ENCODE measurements at regions not wholly inside any gene's neighbourhood (a gene's known extent, or its start where the extent isn't known, plus 50 kb on each side); places are given as distances from the start of the nearest gene placed in this dataset.

DNA sequence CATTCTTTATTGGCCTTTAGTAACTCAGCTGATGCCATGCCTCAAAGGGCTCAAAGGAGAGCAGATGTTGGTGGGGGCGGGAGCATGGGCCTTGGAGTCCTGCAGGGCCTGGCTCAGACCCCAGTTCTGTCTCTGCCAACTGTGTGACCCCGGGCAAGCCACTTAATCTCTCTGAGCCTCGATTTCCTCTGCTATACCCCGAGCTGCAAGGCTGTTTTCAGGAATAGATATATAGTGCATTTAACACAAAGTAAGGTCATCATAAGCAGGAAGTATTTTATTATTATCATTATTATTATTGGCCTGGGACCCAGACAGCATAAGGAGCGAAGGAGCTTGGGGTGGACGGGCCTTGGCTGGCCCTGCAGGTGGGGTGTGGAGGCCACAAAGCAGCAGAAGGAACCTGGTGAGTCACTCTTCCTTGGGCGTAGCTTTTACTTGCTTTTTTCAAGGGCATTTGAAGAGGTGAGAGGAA, 162.7 kb downstream of the INHBB start:
- H3F3A ChIP-seq (replicated peaks; ENCODE audit: low read depth): no peaks in the 10 kb centered on the region
- Mint-ChIP-seq H3K27ac (no peak overlapping the region), H3K36me3 (ENCODE audit: low read depth) (no peaks in the 10 kb centered on the region), H3K4me1 (peaks cover 9% of the 10 kb centered on the region; the same call in 2 of the 3 replicates), H3K4me3 (no peak overlapping the region), H3K27me3 (ENCODE audit: insufficient read depth, low read depth, poor library complexity) (peaks cover 16% of the 10 kb centered on the region), H3K9me3 (no peaks in the 10 kb centered on the region)
- TF ChIP-seq REST (IDR thresholded peaks at IDR 0.05; ENCODE audit: unreplicated experiment): no peak
- TF ChIP-seq CTCF (conservative IDR thresholded peaks at IDR 0.05; ENCODE audit: low read depth in 2 of 2): no peak
- TF ChIP-seq EZH2phosphoT487 (IDR thresholded peaks at IDR 0.05; ENCODE audit: unreplicated experiment): no peak
- no peak for TF ChIP-seq ZNF114 (CRISPR knock-in tag; IDR thresholded peaks at IDR 0.05)
- no peak for TF ChIP-seq CREB1 (CRISPR knock-in tag; IDR thresholded peaks at IDR 0.05; ENCODE audit: low read depth)
- TF ChIP-seq, protein P1, sequence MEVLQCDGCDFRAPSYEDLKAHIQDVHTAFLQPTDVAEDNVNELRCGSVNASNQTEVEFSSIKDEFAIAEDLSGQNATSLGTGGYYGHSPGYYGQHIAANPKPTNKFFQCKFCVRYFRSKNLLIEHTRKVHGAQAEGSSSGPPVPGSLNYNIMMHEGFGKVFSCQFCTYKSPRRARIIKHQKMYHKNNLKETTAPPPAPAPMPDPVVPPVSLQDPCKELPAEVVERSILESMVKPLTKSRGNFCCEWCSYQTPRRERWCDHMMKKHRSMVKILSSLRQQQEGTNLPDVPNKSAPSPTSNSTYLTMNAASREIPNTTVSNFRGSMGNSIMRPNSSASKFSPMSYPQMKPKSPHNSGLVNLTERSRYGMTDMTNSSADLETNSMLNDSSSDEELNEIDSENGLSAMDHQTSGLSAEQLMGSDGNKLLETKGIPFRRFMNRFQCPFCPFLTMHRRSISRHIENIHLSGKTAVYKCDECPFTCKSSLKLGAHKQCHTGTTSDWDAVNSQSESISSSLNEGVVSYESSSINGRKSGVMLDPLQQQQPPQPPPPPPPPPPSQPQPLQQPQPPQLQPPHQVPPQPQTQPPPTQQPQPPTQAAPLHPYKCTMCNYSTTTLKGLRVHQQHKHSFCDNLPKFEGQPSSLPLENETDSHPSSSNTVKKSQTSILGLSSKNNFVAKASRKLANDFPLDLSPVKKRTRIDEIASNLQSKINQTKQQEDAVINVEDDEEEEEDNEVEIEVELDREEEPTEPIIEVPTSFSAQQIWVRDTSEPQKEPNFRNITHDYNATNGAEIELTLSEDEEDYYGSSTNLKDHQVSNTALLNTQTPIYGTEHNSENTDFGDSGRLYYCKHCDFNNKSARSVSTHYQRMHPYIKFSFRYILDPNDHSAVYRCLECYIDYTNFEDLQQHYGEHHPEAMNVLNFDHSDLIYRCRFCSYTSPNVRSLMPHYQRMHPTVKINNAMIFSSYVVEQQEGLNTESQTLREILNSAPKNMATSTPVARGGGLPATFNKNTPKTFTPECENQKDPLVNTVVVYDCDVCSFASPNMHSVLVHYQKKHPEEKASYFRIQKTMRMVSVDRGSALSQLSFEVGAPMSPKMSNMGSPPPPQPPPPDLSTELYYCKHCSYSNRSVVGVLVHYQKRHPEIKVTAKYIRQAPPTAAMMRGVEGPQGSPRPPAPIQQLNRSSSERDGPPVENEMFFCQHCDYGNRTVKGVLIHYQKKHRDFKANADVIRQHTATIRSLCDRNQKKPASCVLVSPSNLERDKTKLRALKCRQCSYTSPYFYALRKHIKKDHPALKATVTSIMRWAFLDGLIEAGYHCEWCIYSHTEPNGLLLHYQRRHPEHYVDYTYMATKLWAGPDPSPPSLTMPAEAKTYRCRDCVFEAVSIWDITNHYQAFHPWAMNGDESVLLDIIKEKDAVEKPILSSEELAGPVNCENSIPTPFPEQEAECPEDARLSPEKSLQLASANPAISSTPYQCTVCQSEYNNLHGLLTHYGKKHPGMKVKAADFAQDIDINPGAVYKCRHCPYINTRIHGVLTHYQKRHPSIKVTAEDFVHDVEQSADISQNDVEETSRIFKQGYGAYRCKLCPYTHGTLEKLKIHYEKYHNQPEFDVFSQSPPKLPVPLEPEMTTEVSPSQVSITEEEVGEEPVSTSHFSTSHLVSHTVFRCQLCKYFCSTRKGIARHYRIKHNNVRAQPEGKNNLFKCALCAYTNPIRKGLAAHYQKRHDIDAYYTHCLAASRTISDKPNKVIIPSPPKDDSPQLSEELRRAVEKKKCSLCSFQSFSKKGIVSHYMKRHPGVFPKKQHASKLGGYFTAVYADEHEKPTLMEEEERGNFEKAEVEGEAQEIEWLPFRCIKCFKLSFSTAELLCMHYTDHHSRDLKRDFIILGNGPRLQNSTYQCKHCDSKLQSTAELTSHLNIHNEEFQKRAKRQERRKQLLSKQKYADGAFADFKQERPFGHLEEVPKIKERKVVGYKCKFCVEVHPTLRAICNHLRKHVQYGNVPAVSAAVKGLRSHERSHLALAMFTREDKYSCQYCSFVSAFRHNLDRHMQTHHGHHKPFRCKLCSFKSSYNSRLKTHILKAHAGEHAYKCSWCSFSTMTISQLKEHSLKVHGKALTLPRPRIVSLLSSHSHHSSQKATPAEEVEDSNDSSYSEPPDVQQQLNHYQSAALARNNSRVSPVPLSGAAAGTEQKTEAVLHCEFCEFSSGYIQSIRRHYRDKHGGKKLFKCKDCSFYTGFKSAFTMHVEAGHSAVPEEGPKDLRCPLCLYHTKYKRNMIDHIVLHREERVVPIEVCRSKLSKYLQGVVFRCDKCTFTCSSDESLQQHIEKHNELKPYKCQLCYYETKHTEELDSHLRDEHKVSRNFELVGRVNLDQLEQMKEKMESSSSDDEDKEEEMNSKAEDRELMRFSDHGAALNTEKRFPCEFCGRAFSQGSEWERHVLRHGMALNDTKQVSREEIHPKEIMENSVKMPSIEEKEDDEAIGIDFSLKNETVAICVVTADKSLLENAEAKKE (CRISPR knock-in tag; IDR thresholded peaks at IDR 0.05): no peak
- TF ChIP-seq, protein P2, sequence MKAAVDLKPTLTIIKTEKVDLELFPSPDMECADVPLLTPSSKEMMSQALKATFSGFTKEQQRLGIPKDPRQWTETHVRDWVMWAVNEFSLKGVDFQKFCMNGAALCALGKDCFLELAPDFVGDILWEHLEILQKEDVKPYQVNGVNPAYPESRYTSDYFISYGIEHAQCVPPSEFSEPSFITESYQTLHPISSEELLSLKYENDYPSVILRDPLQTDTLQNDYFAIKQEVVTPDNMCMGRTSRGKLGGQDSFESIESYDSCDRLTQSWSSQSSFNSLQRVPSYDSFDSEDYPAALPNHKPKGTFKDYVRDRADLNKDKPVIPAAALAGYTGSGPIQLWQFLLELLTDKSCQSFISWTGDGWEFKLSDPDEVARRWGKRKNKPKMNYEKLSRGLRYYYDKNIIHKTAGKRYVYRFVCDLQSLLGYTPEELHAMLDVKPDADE (IDR thresholded peaks at IDR 0.05): no peak
- TF ChIP-seq POLR2AphosphoS5 (IDR thresholded peaks at IDR 0.05; ENCODE audit: low read depth): no peak
- no peak for TF ChIP-seq ZNF331 (CRISPR knock-in tag; IDR thresholded peaks at IDR 0.05; ENCODE audit: low read depth)
- TF ChIP-seq JUNB (IDR thresholded peaks at IDR 0.05; ENCODE audit: unreplicated experiment): no peak
- no peak for TF ChIP-seq NANOG (IDR thresholded peaks at IDR 0.05; ENCODE audit: borderline replicate concordance)
- no peak for TF ChIP-seq STAT1 (IDR thresholded peaks at IDR 0.05; ENCODE audit: unreplicated experiment)
- no peak for TF ChIP-seq EZH2 (IDR thresholded peaks at IDR 0.05; ENCODE audit: low read depth, unreplicated experiment)
- ATAC-seq (no peak), DNase-seq (ENCODE audit: low spot score) (no peak)
- peaks cover 8% of the 10 kb centered on the region for H3K4me1 ChIP-seq (ENCODE audit: insufficient read depth)
- no peaks in the 10 kb centered on the region for H3K79me2 ChIP-seq (replicated peaks; ENCODE audit: insufficient read depth)
- H3K27me3 ChIP-seq (ENCODE audit: insufficient read depth): no peaks in the 10 kb centered on the region
- H3K4me3 ChIP-seq: no peak overlapping the region
- no peak overlapping the region for H2AFZ ChIP-seq
- no peaks in the 10 kb centered on the region for H4K20me1 ChIP-seq (replicated peaks; ENCODE audit: insufficient read depth)
- H3K27ac ChIP-seq (ENCODE audit: low read depth): no peak overlapping the region
- no peak overlapping the region for H3K4me2 ChIP-seq
- H3K36me3 ChIP-seq (ENCODE audit: insufficient read depth): no peaks in the 10 kb centered on the region
- no peaks in the 10 kb centered on the region for H3K9me2 ChIP-seq (ENCODE audit: insufficient read depth)
